ENCODE measurements at regions not wholly inside any gene's neighbourhood (a gene's known extent, or its start where the extent isn't known, plus 50 kb on each side); places are given as distances from the start of the nearest gene placed in this dataset.

- Mint-ChIP-seq H3K36me3 (ENCODE audit: low read depth) (no peaks in the 10 kb centered on the region), H3K4me1 (no peaks in the 10 kb centered on the region), H3K4me3 (no peak overlapping the region), H3K9me3 (no peaks in the 10 kb centered on the region), H3K27ac (no peak overlapping the region), H3K27me3 (no peaks in the 10 kb centered on the region)
- ATAC-seq (ENCODE audit: low read depth) (no peak), DNase-seq (no peak)
- POLR2A ChIA-PET = no interaction called here
- TF ChIP-seq, protein P1, sequence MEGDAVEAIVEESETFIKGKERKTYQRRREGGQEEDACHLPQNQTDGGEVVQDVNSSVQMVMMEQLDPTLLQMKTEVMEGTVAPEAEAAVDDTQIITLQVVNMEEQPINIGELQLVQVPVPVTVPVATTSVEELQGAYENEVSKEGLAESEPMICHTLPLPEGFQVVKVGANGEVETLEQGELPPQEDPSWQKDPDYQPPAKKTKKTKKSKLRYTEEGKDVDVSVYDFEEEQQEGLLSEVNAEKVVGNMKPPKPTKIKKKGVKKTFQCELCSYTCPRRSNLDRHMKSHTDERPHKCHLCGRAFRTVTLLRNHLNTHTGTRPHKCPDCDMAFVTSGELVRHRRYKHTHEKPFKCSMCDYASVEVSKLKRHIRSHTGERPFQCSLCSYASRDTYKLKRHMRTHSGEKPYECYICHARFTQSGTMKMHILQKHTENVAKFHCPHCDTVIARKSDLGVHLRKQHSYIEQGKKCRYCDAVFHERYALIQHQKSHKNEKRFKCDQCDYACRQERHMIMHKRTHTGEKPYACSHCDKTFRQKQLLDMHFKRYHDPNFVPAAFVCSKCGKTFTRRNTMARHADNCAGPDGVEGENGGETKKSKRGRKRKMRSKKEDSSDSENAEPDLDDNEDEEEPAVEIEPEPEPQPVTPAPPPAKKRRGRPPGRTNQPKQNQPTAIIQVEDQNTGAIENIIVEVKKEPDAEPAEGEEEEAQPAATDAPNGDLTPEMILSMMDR (IDR thresholded peaks at IDR 0.05) = no peak
- CTCF ChIA-PET = no interaction called here
- intact Hi-C loops (cut with micrococcal nuclease) = no loop called here
Measured at GRCh38 chr1:103353391-103353790, 172.1 kb upstream of the RNPC3 start.

DNA sequence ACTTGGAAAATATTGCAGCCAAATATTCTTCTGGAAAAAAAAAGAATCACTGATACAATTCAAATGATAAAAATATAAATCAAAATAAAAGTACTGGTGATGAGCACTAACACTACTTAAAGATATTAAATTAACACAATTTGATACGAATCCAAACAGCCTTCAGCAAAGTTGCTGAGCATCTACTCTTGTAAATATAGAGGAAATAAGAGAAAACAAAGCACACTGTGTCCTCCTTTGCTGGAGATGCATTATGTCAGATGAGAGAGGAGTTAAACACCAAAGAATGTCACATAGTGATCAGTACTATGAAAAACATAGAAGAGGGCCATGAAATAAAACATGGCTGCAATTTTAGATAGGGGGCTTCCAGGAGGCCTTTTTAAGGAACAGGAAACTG is 177.4 kb upstream of the RNPC3 start:
- Mint-ChIP-seq H3K4me1 (no peaks in the 10 kb centered on the region), H3K27me3 (no peaks in the 10 kb centered on the region), H3K27ac (no peak overlapping the region), H3K4me3 (no peak overlapping the region), H3K36me3 (ENCODE audit: low read depth) (no peaks in the 10 kb centered on the region), H3K9me3 (no peaks in the 10 kb centered on the region)
- CTCF ChIA-PET = no interaction called here
- POLR2A ChIA-PET = no interaction called here
- ATAC-seq (ENCODE audit: low read depth) = no peak
- no peak for DNase-seq
- intact Hi-C loops (cut with micrococcal nuclease) = no loop called here
- TF ChIP-seq, protein P1 (IDR thresholded peaks at IDR 0.05) = no peak

GRCh38 chr1:103344930-103345329 is 180.6 kb upstream of the RNPC3 start:
- intact Hi-C loops (cut with micrococcal nuclease) = no loop called here
- Mint-ChIP-seq H3K9me3 (no peaks in the 10 kb centered on the region), H3K4me3 (no peak overlapping the region), H3K27me3 (no peaks in the 10 kb centered on the region), H3K4me1 (no peaks in the 10 kb centered on the region), H3K27ac (no peak overlapping the region), H3K36me3 (ENCODE audit: low read depth) (no peaks in the 10 kb centered on the region)
- ATAC-seq (ENCODE audit: low read depth) = no peak
- ChIA-PET CTCF (no interaction called here), POLR2A (no interaction called here)
- no peak for DNase-seq
- TF ChIP-seq, protein P1 (IDR thresholded peaks at IDR 0.05) = no peak

DNA sequence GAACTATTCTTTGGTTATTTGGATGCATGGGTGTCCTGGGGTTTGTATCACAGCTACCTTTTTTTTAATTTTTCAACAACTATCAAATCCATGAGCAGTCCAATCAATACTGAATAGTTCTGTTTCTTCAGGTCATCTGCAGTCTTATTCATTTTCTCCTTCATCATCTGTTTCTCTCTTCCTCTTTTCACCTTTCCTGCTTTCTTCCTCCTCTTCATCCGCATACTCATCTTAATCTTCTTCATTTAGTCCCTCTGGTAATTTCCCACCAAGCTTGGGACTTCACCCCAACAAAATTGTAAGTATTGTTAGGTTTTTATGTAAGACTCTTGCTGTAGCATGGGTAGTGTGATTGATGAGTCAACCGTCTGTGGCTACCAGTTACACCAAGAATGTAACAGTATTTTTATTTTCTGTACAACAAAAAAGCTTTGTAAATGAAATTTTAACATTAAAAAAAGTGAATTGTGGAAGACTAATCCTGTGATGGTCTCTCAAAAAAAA is 184.1 kb upstream of the RNPC3 start:
- H3K27me3 Mint-ChIP-seq = no peaks in the 10 kb centered on the region
- H3K9me3 Mint-ChIP-seq = no peaks in the 10 kb centered on the region
- no peak overlapping the region for H3K27ac Mint-ChIP-seq
- H3K4me3 Mint-ChIP-seq = no peak overlapping the region
- no peak for ATAC-seq (ENCODE audit: low read depth)
- CTCF ChIA-PET = no interaction called here
- no peaks in the 10 kb centered on the region for H3K36me3 Mint-ChIP-seq (ENCODE audit: low read depth)
- DNase-seq = no peak
- intact Hi-C loops (cut with micrococcal nuclease) = no loop called here
- POLR2A ChIA-PET = no interaction called here
- H3K4me1 Mint-ChIP-seq = no peaks in the 10 kb centered on the region
- TF ChIP-seq, protein P1 (IDR thresholded peaks at IDR 0.05) = no peak

DNA sequence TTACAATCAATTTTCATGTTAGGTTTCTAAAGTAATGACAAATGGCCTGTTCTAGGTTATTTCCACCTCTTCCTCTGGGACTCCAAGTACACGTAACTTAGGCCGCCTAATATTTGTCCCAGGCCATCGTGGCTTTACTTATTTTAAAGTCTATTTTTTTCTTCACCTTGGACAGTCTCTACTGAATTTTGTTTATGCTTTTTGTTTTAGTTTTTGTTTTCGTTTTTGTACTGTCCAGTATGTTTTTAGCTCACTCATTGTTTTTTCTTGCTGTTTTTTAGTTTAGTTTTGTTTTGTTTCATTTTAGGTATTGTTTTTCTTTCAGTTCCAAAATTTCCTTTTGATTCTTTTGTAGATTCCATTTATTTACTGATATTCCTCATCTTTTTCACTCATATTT is 187.7 kb upstream of the RNPC3 start:
- ChIA-PET CTCF (no interaction called here), POLR2A (no interaction called here)
- H3K4me3 Mint-ChIP-seq = no peak overlapping the region
- H3K27ac Mint-ChIP-seq = no peak overlapping the region
- intact Hi-C loops (cut with micrococcal nuclease) = no loop called here
- TF ChIP-seq, protein P1 (IDR thresholded peaks at IDR 0.05) = no peak
- ATAC-seq (ENCODE audit: low read depth) (no peak), DNase-seq (no peak)
- no peaks in the 10 kb centered on the region for H3K4me1 Mint-ChIP-seq
- no peaks in the 10 kb centered on the region for H3K27me3 Mint-ChIP-seq
- no peaks in the 10 kb centered on the region for H3K9me3 Mint-ChIP-seq
- H3K36me3 Mint-ChIP-seq (ENCODE audit: low read depth) = no peaks in the 10 kb centered on the region

All from activated B cell treated with CpG ODN at 0.5 μM for 24 hours (primary cell).